GM23338 (cell line): ENCODE measurements at regions not wholly inside any gene's neighbourhood (a gene's known extent, or its start where the extent isn't known, plus 50 kb on each side); places are given as distances from the start of the nearest gene placed in this dataset.

ENCODE experiments used
- ATAC-seq: fragments of 200-7000 bp; cut with Tn5 transposase; 3 replicates; pipeline ENCODE4 v1.9.1; 2020
- DNase-seq: peaks from one replicate; pipeline ENCODE4 v3.0.0-alpha.2; 2015; ENCODE audit warnings: low spot score
- H2AFZ ChIP-seq: fragments of 200-600 bp; sonication (generic); 2 replicates; pipeline ENCODE4 v1.8.0; 2016; ENCODE audit warnings: antibody characterized with exemption, mild to moderate bottlenecking, moderate library complexity
- H3F3A ChIP-seq: fragments of 200-600 bp; sonication (generic); replicated peaks from 2 replicates; pipeline ENCODE4 v1.8.0; 2017; ENCODE audit warnings: antibody characterized with exemption, mixed run types, low read depth
- H3K27ac ChIP-seq: fragments of 200-600 bp; sonication (generic); 2 replicates; pipeline ENCODE4 v1.6.1; 2016; ENCODE audit warnings: low read depth
- H3K27me3 ChIP-seq: fragments of 200-600 bp; sonication (generic); 2 replicates; pipeline ENCODE4 v1.8.0; 2016; ENCODE audit warnings: mild to moderate bottlenecking, mixed run types, moderate library complexity; ENCODE audit not compliant: insufficient read depth
- H3K36me3 ChIP-seq: fragments of 200-600 bp; sonication (generic); 2 replicates; pipeline ENCODE4 v1.8.0; 2016; ENCODE audit warnings: mild to moderate bottlenecking; ENCODE audit not compliant: insufficient read depth
- H3K4me1 ChIP-seq: fragments of 200-600 bp; sonication (generic); 2 replicates; pipeline ENCODE4 v1.8.0; 2016; ENCODE audit warnings: mild to moderate bottlenecking, moderate library complexity; ENCODE audit not compliant: insufficient read depth
- H3K4me2 ChIP-seq: fragments of 200-600 bp; sonication (generic); 2 replicates; pipeline ENCODE4 v1.7.1; 2017; ENCODE audit warnings: mixed run types
- H3K4me3 ChIP-seq: fragments of 200-600 bp; sonication (generic); 2 replicates; pipeline ENCODE4 v1.6.1; 2016; ENCODE audit warnings: mixed run types
- H3K79me2 ChIP-seq: fragments of 200-600 bp; sonication (generic); replicated peaks from 2 replicates; pipeline ENCODE4 v1.8.0; 2017; ENCODE audit warnings: mild to moderate bottlenecking; ENCODE audit not compliant: insufficient read depth
- H3K9me2 ChIP-seq: fragments of 200-600 bp; sonication (generic); 2 replicates; pipeline ENCODE4 v1.8.0; 2017; ENCODE audit not compliant: insufficient read depth
- H4K20me1 ChIP-seq: fragments of 200-600 bp; sonication (generic); replicated peaks from 2 replicates; pipeline ENCODE4 v1.8.0; 2017; ENCODE audit warnings: mild to moderate bottlenecking; ENCODE audit not compliant: insufficient read depth
- H3K27ac Mint-ChIP-seq: 2 replicates; pipeline ENCODE4 v1.8.0; 2020; ENCODE audit warnings: inconsistent platforms, mild to moderate bottlenecking, moderate library complexity, mixed read lengths
- H3K27me3 Mint-ChIP-seq: 3 replicates; pipeline ENCODE4 v1.8.0; 2022; ENCODE audit warnings: low read depth, mild to moderate bottlenecking, moderate library complexity, mixed read lengths, inconsistent platforms; ENCODE audit not compliant: insufficient read depth, poor library complexity
- H3K36me3 Mint-ChIP-seq: 3 replicates; pipeline ENCODE4 v1.8.0; 2021; ENCODE audit warnings: low read depth, mild to moderate bottlenecking, inconsistent platforms, moderate library complexity, mixed read lengths
- H3K4me1 Mint-ChIP-seq: 3 replicates; pipeline ENCODE4 v1.8.0; 2020; ENCODE audit warnings: mild to moderate bottlenecking, inconsistent platforms, mixed read lengths
- H3K4me3 Mint-ChIP-seq: 3 replicates; pipeline ENCODE4 v1.8.0; 2021; ENCODE audit warnings: moderate library complexity, mild to moderate bottlenecking, inconsistent platforms, mixed read lengths
- H3K9me3 Mint-ChIP-seq: 3 replicates; pipeline ENCODE4 v1.8.0; 2020; ENCODE audit warnings: moderate library complexity, mild to moderate bottlenecking, inconsistent platforms, mixed read lengths
- CREB1 ChIP-seq: fragments of 250-450 bp; sonication (Bioruptor Pico); IDR thresholded peaks from 2 replicates; pipeline ENCODE4 v1.5.0; 2020; ENCODE audit warnings: low read depth, mild to moderate bottlenecking, moderate library complexity
- EZH2phosphoT487 ChIP-seq: fragments of 200-600 bp; sonication (generic); IDR thresholded peaks from one replicate; pipeline ENCODE4 v1.8.1; 2018; ENCODE audit warnings: antibody characterized with exemption; ENCODE audit not compliant: unreplicated experiment
- JUNB ChIP-seq: IDR thresholded peaks from one replicate; pipeline ENCODE4 v1.6.1; 2016; ENCODE audit warnings: antibody characterized with exemption; ENCODE audit not compliant: unreplicated experiment
- NANOG ChIP-seq: IDR thresholded peaks from 2 replicates; pipeline ENCODE4 v1.6.1; 2016; ENCODE audit warnings: antibody characterized with exemption, borderline replicate concordance
- POLR2AphosphoS5 ChIP-seq: IDR thresholded peaks from 2 replicates; pipeline ENCODE4 v1.6.1; 2016; ENCODE audit warnings: antibody characterized with exemption, low read depth
- TF ChIP-seq, protein P1 (sequence below): fragments of 250-450 bp; sonication (Bioruptor Pico); IDR thresholded peaks from 2 replicates; pipeline ENCODE4 v1.5.0; 2020; ENCODE audit warnings: mild to moderate bottlenecking, moderate library complexity

DNA sequence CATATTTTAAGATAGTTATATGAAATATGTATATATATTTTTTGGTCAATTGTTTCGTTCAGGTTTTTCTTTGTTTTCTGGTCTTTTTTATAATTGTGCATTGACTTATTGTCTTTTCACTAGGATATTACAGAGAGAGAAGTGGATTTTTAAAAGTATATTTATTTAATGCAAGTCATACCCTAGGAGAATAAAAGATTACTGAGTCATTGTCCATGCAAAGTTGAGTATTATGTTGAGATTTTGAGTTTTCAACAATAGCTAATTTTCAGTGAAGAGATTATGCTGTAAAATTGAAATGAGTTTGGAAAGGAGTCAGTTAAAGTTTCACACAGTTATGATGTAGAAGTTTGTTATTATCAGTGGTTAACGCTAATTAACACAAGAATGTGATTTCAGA lies 203.6 kb upstream of the SPRED2 start (continued):
- TF ChIP-seq, protein P1, sequence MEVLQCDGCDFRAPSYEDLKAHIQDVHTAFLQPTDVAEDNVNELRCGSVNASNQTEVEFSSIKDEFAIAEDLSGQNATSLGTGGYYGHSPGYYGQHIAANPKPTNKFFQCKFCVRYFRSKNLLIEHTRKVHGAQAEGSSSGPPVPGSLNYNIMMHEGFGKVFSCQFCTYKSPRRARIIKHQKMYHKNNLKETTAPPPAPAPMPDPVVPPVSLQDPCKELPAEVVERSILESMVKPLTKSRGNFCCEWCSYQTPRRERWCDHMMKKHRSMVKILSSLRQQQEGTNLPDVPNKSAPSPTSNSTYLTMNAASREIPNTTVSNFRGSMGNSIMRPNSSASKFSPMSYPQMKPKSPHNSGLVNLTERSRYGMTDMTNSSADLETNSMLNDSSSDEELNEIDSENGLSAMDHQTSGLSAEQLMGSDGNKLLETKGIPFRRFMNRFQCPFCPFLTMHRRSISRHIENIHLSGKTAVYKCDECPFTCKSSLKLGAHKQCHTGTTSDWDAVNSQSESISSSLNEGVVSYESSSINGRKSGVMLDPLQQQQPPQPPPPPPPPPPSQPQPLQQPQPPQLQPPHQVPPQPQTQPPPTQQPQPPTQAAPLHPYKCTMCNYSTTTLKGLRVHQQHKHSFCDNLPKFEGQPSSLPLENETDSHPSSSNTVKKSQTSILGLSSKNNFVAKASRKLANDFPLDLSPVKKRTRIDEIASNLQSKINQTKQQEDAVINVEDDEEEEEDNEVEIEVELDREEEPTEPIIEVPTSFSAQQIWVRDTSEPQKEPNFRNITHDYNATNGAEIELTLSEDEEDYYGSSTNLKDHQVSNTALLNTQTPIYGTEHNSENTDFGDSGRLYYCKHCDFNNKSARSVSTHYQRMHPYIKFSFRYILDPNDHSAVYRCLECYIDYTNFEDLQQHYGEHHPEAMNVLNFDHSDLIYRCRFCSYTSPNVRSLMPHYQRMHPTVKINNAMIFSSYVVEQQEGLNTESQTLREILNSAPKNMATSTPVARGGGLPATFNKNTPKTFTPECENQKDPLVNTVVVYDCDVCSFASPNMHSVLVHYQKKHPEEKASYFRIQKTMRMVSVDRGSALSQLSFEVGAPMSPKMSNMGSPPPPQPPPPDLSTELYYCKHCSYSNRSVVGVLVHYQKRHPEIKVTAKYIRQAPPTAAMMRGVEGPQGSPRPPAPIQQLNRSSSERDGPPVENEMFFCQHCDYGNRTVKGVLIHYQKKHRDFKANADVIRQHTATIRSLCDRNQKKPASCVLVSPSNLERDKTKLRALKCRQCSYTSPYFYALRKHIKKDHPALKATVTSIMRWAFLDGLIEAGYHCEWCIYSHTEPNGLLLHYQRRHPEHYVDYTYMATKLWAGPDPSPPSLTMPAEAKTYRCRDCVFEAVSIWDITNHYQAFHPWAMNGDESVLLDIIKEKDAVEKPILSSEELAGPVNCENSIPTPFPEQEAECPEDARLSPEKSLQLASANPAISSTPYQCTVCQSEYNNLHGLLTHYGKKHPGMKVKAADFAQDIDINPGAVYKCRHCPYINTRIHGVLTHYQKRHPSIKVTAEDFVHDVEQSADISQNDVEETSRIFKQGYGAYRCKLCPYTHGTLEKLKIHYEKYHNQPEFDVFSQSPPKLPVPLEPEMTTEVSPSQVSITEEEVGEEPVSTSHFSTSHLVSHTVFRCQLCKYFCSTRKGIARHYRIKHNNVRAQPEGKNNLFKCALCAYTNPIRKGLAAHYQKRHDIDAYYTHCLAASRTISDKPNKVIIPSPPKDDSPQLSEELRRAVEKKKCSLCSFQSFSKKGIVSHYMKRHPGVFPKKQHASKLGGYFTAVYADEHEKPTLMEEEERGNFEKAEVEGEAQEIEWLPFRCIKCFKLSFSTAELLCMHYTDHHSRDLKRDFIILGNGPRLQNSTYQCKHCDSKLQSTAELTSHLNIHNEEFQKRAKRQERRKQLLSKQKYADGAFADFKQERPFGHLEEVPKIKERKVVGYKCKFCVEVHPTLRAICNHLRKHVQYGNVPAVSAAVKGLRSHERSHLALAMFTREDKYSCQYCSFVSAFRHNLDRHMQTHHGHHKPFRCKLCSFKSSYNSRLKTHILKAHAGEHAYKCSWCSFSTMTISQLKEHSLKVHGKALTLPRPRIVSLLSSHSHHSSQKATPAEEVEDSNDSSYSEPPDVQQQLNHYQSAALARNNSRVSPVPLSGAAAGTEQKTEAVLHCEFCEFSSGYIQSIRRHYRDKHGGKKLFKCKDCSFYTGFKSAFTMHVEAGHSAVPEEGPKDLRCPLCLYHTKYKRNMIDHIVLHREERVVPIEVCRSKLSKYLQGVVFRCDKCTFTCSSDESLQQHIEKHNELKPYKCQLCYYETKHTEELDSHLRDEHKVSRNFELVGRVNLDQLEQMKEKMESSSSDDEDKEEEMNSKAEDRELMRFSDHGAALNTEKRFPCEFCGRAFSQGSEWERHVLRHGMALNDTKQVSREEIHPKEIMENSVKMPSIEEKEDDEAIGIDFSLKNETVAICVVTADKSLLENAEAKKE (CRISPR knock-in tag), result no peak
- TF ChIP-seq POLR2AphosphoS5, result no peak
- TF ChIP-seq JUNB, result no peak
- no peak for TF ChIP-seq CREB1 (CRISPR knock-in tag)

GRCh38 chr2:65634304-65634703 lies 201.9 kb upstream of the SPRED2 start:
- no peak overlapping the region for H3K27ac Mint-ChIP-seq
- no peak overlapping the region for H3K4me3 Mint-ChIP-seq
- peaks cover 2% of the 10 kb centered on the region; the same call in 1 of the 3 replicates for H3K4me1 Mint-ChIP-seq
- ATAC-seq (peak; percentile 90), DNase-seq (peak; percentile 35)
- Histone ChIP-seq H3K4me1 (no peaks in the 10 kb centered on the region), H4K20me1 (no peaks in the 10 kb centered on the region), H3K4me2 (no peak overlapping the region), H2AFZ (no peak overlapping the region), H3K27me3 (peaks cover 33% of the 10 kb centered on the region), H3K27ac (no peak overlapping the region), H3K79me2 (no peaks in the 10 kb centered on the region), H3K4me3 (no peak overlapping the region), H3F3A (no peaks in the 10 kb centered on the region), H3K36me3 (no peaks in the 10 kb centered on the region), H3K9me2 (no peaks in the 10 kb centered on the region)
- H3K27me3 Mint-ChIP-seq, result peaks cover 2% of the 10 kb centered on the region
- H3K36me3 Mint-ChIP-seq, result no peaks in the 10 kb centered on the region; the same call in 2 of the 3 replicates
- no peaks in the 10 kb centered on the region for H3K9me3 Mint-ChIP-seq
- TF ChIP-seq NANOG (peak; percentile 46; the same call in 1 of the 2 replicates), EZH2phosphoT487 (no peak)
